Right atrium auricular region (tissue), 2 donors: ENCODE measurements at regions not wholly inside any gene's neighbourhood (a gene's known extent, or its start where the extent isn't known, plus 50 kb on each side); places are given as distances from the start of the nearest gene placed in this dataset.

Experiments
- DNase-seq: peaks from one replicate; pipeline ENCODE4 v3.0.0-alpha.2; 2019; ENCODE audit warnings: low spot score
- H3K27ac ChIP-seq, 2 donors: fragments of 200-600 bp; sonication (generic); 1 replicate in 1 of 2; 2 replicates in 1 of 2; pipeline ENCODE4 v1.5.1; 2016 to 2019
- H3K27me3 ChIP-seq, 2 donors: fragments of 200-600 bp; sonication (generic); one replicate each; pipeline versions ENCODE4 v1.5.1 to v1.6.0; 2017 to 2019
- H3K36me3 ChIP-seq: fragments of 200-600 bp; sonication (generic); one replicate; pipeline ENCODE4 v1.5.1; 2016
- H3K4me1 ChIP-seq, 2 donors: fragments of 200-600 bp; sonication (generic); one replicate each; pipeline versions ENCODE4 v1.5.1 to v1.6.0; 2017 to 2019
- H3K4me3 ChIP-seq, 2 donors: fragments of 200-600 bp; sonication (generic); 1 replicate in 1 of 2; 2 replicates in 1 of 2; pipeline ENCODE4 v1.5.1; 2017 to 2019; ENCODE audit warnings: mild to moderate bottlenecking in 1 of 2, moderate library complexity in 1 of 2
- H3K9me3 ChIP-seq, 2 donors: fragments of 200-600 bp; sonication (generic); one replicate each; pipeline ENCODE4 v1.5.1; 2019
- CTCF ChIP-seq, 2 donors: fragments of 200-600 bp; sonication (generic); IDR thresholded peaks; one replicate each; pipeline ENCODE4 v1.5.1; 2019; ENCODE audit warnings: antibody characterized with exemption in 2 of 2

DNA sequence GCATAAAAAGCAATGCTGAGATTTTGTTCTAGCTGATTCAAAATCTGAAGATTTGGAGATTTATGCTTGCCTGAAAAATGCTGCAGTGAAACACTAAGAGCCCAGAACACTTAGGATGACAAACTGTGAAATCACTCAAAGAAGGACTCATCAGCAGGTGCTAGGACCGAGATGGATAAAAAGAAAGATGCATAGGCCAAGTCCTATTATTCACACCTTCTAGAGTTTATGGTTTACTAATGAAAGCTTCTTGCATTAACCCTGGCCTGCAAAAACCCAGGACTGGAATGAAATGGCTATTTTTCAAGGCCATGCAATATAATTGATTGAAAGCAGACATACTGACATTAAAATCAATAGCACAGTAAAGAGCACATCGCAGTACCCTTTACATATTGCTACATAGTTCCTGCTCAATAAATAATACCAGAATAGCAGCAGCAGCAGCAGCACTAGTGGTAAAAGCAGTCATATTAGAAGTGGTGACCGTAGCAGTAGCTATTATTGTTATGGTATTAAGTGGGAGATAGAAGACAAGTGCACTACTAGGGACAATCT lies 161.7 kb downstream of the RAB38 start:
- no peaks in the 10 kb centered on the region for H3K36me3 ChIP-seq
- H3K4me3 ChIP-seq, result no peak overlapping the region
- DNase-seq, result no peak
- no peak overlapping the region for H3K27ac ChIP-seq
- TF ChIP-seq CTCF (IDR thresholded peaks at IDR 0.05), result no peak
- H3K9me3 ChIP-seq, result no peaks in the 10 kb centered on the region
- H3K27me3 ChIP-seq, result no peaks in the 10 kb centered on the region
- H3K4me1 ChIP-seq, result no peaks in the 10 kb centered on the region

DNA sequence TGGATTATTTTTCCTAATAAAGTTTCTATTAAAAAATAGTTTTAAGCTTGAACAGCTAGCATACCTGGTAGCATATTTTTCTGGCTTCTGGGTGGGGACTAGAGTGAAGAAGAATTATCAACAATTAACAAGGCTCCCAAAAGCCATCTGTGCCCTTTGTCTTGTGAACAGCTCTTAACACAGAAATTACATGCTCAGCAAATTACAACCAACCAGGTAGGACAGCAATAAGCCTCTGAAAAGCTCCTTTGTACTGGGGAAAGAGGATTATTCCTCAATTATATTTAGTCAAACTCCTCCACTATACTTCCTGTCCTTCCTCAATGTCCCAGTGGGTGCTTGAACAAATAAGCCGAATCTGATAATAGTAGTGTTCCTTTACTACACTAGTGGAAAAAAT lies 162.8 kb downstream of the RAB38 start:
- no peaks in the 10 kb centered on the region for H3K27me3 ChIP-seq
- no peak overlapping the region for H3K4me3 ChIP-seq

GRCh38 chr11:87976009-87976408 lies 199.2 kb downstream of the RAB38 start:
- no peak for TF ChIP-seq CTCF (IDR thresholded peaks at IDR 0.05)
- H3K4me3 ChIP-seq, result no peak overlapping the region

More for the DNA sequence above, 162.8 kb downstream of the RAB38 start:
- Histone ChIP-seq H3K27ac (no peak overlapping the region), H3K4me1 (no peaks in the 10 kb centered on the region), H3K9me3 (no peaks in the 10 kb centered on the region), H3K36me3 (no peaks in the 10 kb centered on the region)
- no peak for DNase-seq
- TF ChIP-seq CTCF (IDR thresholded peaks at IDR 0.05), result no peak

DNA sequence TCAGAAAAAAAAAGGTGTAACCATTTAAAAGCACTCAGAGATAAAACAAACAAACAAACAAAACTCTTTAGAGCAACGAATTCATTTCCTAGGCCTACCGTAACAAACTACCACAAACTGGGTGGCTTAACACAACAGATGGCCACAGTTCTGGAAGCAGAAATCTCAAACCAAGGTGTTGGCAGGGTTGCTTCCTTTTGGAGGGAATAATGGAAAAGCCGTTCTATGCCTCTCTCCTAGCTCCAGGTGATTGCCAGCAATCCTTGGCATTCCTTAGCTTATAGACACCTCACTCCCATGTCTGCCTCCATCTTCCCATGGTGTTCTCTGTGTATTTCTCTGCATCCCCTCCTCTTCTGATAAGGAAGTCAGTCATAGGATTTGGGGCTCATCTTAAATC lies 200.4 kb downstream of the RAB38 start:
- Histone ChIP-seq H3K4me1 (no peaks in the 10 kb centered on the region), H3K36me3 (no peaks in the 10 kb centered on the region), H3K27me3 (no peaks in the 10 kb centered on the region), H3K4me3 (no peak overlapping the region), H3K27ac (no peak overlapping the region), H3K9me3 (no peaks in the 10 kb centered on the region)
- no peak for TF ChIP-seq CTCF (IDR thresholded peaks at IDR 0.05)
- no peak for DNase-seq

More at GRCh38 chr11:87976009-87976408, 199.2 kb downstream of the RAB38 start:
- no peaks in the 10 kb centered on the region for H3K9me3 ChIP-seq
- H3K4me1 ChIP-seq, result no peaks in the 10 kb centered on the region
- no peak for DNase-seq
- H3K27ac ChIP-seq, result no peak overlapping the region
- no peaks in the 10 kb centered on the region for H3K36me3 ChIP-seq
- no peaks in the 10 kb centered on the region for H3K27me3 ChIP-seq

DNA sequence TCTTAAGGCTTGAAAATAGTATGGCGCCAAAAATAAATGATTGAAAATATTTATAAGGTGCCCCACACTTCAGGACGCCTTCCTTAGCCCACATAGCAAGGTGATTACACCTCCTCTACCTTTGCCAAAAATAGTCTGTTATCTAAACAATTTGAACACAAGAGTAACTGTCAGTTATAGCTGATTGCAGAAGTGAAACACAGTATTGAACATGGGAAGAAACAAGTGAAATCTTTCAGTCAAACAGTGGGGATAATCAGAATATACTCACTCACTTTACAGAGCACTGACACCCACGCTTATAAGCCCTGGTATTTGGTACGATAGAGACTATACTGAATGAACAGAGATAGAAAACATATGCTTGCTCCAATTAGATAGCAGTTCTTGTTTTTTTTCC lies 203.1 kb downstream of the RAB38 start:
- Histone ChIP-seq H3K4me1 (no peaks in the 10 kb centered on the region), H3K36me3 (no peaks in the 10 kb centered on the region), H3K4me3 (no peak overlapping the region), H3K27me3 (no peaks in the 10 kb centered on the region), H3K9me3 (no peaks in the 10 kb centered on the region), H3K27ac (no peak overlapping the region)
- no peak for DNase-seq
- no peak for TF ChIP-seq CTCF (IDR thresholded peaks at IDR 0.05)

DNA sequence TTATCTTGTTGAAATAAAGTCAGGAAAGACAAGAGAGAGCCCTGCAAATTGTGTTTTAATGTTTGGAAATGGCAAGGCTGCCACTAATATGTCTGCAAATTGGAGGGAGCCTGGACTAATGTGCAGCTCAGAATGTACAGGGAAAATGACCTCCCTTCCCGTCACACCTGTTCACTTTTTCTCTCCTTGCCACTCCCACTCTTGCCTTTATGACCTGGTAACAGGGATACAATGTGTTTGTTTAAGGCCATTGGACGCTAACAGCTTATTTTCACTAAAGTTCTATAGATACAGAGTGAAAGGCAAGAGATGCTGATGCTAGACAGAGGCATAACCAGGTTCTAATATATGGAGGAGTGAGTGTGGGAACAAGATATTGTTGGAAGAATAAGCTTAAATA lies 203.9 kb downstream of the RAB38 start:
- DNase-seq, result no peak
- H3K27me3 ChIP-seq, result no peaks in the 10 kb centered on the region
- no peaks in the 10 kb centered on the region for H3K36me3 ChIP-seq
- no peaks in the 10 kb centered on the region for H3K4me1 ChIP-seq
- H3K4me3 ChIP-seq, result no peak overlapping the region
- H3K27ac ChIP-seq, result no peak overlapping the region
- TF ChIP-seq CTCF (IDR thresholded peaks at IDR 0.05), result no peak
- no peaks in the 10 kb centered on the region for H3K9me3 ChIP-seq
